Kidney tubule cell (primary cell): ENCODE measurements at regions not wholly inside any gene's neighbourhood (a gene's known extent, or its start where the extent isn't known, plus 50 kb on each side); places are given as distances from the start of the nearest gene placed in this dataset.

ENCODE experiments used
- DNase-seq: peaks from one replicate; pipeline ENCODE4 v3.0.0-alpha.2; 2018; ENCODE audit warnings: low spot score

- no peak for DNase-seq
Observed at GRCh38 chr1:60984062-60984799, 98.1 kb upstream of the NFIA start.

GRCh38 chr1:60983701-60984061 lies 98.7 kb upstream of the NFIA start:
- no peak for DNase-seq

- no peak for DNase-seq
Observed at GRCh38 chr1:60982539-60982938, 99.8 kb upstream of the NFIA start.

- DNase-seq = no peak
Observed at GRCh38 chr1:60981357-60981756, 101.0 kb upstream of the NFIA start.

DNA sequence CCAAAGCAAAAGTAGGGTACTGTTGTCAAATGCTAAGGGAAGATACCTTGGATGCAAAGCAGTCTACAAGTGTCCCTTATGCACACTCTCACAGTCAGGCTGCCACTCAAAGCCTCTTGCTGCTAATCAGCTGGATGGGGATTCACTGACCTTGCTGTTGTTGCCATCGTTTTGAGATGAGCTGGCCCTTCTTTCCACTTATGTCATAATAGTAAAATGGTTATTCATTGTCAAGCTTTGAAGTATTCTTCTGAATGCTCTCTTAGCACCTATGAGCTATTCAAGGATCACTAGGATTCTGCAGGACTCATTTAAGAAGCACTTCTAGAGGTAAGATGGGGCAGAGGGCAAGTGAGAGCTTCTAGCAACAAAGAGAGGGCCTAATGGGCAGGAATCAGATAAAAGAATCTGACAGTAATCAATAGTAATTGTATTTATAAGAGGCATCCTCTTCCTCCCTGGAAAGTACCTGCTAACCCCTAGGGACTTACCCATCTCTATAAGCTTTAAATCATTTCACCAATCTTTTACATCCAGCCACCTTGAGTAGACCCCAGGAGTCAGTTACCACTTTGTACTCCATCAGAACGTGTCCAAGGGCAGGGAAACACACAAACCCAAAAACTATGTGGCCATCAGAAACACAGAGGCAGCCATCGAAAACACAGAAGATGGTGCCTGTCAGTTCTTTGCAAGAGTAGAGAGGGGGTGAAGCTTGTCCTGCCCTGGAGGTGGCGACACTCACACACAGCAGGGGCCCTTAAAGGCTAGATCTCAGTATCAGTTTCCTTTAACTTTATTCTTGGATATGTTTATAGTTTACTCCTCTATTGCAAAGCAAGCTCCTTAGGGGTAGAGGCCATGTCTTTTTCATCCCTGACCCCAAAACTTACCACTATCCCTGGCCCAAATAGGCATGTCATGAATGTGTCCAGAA lies 103.7 kb upstream of the NFIA start:
- peak; percentile 49 for DNase-seq

- DNase-seq = no peak
Observed at GRCh38 chr1:60977661-60978060, 104.7 kb upstream of the NFIA start.

GRCh38 chr1:60974524-60975372 lies 107.6 kb upstream of the NFIA start:
- no peak for DNase-seq

GRCh38 chr1:60973668-60974067 lies 108.7 kb upstream of the NFIA start:
- DNase-seq = no peak

DNA sequence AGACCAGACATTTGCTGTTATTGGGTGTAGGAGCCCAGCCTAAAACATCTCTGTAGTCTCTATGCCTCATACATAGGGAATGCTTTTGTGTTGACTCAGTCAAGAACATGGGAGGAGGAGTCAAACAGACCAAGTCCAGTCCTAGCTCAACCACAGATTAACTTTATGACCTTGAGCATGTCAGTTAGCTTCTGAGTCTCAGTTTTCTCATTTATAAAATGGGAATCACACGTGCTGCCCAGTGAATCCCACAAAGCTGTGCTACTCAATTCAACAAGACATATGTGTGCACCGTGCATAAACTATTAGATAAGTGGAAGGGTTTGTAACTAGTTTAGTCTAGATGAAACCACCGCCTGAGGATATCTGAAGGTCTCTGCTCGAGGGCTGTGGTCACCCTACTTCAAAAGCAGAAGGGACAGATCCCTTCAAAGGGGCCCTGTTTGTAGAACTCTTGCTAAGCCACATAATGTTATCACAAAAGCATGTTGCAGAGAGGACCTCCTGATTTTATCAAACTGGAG lies 109.5 kb upstream of the NFIA start:
- peak; percentile 89 for DNase-seq

DNA sequence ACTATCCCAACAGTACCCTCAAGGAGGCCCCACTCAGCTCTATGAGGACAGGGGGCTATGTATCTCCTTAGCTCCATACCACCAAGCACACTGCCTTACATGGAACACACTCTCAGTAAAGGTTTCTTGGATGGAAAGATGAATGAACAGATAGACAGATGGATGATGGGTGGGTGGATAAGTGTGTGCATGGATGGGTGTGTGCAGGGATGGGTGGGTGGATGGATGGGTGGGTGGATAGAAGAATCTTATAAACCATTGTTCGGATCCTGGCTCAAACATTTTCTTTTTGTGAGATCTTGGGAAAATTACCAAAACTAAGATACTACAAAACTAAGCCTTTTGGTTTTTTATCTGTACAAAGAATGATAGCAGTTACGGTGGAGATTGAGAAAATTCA lies 111.0 kb upstream of the NFIA start:
- DNase-seq = no peak

DNA sequence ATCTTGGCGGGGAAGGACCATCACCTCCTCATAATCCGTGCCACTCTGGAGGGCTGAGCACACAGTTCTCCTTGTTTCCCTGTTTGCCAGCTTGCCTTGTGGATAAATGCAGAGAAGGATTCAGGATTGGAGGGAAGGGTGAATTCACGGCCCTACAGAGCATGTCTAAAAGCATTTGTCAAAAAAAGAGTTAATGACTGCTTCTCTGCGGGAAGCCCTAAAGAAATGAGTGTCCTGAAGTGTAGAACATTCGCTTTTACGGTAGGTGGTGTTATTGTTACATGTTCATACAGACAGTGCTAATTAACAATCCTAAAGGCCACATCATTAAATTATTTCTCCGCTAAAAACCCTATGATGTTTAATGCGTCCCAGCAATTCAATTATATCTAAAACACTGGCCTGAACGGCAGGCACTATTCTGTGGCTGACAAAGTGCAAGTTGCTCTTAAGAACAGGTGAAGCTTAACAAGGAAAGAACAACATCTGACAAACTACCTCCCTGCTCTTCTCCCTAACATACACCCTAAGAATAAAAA lies 112.3 kb upstream of the NFIA start:
- peak; percentile 30 for DNase-seq

- DNase-seq = no peak
Observed at GRCh38 chr1:60965280-60965854, 117.0 kb upstream of the NFIA start.

DNA sequence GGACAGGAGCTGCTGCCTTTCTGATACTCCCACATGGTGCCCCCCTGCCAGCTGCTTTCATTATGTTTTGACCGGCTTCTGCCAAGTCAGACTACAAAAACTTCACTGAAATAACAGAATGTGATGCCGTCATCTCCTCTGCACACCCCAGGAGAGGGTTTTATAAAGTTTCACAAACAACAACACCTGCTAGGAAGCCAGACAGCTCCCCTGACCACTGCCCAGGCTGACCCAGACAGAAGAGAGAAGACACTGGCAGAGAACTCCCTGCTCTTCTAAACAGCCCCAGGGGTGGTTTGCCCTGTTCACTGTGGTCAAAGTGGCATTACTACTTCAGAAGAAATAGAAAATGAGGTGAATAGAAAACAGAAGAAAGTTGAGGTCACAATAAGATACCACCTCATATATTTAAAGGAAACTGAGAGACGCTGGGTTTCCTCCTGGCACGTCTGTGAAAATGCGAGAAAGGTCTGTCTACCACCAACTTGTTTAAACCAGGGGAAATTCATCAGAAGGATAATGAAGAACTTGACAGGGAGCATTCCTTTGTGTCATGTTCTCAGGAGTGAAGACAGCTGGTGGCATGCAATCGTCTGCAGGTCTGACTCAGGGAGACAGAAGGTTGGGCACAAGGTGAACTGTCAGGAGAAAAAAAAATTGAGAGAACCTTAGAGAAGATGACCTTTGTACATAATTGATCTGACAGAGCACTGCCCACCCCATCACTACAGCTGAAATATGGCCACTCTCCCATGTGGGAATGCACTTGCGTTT lies 119.0 kb upstream of the NFIA start:
- DNase-seq = no peak

DNA sequence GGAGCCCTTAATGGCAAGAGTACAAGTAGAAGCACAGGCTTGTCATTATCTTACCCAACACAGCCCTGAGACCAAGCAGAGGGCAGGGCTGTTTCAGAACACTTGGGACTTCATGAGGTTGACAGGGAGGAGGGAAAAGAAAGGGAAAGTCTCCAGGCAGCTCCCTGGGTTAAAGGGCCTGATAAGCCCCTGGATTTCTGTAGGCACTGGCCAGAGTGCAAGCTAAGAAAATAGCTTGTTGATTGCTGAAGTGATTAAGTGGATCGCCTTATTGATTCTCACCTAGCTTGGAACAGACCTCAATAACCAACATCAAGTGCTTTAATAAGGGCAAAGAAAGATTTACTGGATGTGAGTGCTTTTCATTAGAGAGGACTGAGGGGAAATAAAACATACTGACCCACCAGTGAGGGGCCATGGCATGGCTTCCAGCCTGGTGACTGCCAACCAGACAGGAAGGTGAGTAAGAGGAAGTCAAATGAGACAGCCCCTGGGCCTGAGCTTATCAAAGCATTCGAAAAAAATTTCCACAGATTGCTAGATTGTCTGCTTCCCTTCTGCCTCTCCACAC lies 121.4 kb upstream of the NFIA start:
- peak; percentile 78 for DNase-seq

DNA sequence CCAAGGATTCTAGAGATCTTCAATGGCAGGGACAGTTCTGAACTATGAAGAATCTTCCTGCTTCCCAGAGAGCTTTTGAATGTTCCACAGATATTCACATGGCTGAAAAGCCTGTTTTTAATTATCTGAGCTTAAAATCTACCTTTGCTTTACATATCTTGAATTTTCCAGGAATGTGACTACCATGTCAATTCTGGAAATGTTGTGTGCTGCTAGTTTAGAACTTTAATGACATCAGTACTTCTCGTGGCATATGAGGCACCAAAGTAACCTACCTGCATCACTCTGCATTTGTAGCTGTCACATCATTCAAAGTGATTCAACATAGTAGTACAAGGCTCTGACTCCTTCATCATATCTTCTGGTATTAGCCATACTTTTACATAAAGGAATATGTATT lies 122.7 kb upstream of the NFIA start:
- DNase-seq = no peak

DNA sequence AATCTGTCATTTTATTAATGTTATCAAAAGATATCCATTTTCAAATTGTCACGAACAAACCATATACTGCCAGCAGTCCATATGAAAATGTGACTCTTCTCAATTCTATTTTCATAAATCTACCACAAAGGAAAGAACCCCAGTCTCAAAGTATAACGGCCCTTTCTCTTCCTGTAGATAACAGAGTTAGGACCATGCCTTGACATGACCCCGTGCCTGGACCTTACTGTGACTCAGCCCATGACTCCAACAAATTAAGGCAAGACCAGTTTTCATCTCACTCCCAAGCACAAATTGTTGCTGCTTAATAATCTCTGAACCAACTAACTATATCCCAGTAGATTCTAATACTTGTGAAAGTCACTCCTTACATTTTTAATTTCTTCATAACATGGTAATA lies 124.4 kb upstream of the NFIA start:
- DNase-seq = no peak

- DNase-seq = no peak
Observed at GRCh38 chr1:60956520-60956919, 125.8 kb upstream of the NFIA start.

DNA sequence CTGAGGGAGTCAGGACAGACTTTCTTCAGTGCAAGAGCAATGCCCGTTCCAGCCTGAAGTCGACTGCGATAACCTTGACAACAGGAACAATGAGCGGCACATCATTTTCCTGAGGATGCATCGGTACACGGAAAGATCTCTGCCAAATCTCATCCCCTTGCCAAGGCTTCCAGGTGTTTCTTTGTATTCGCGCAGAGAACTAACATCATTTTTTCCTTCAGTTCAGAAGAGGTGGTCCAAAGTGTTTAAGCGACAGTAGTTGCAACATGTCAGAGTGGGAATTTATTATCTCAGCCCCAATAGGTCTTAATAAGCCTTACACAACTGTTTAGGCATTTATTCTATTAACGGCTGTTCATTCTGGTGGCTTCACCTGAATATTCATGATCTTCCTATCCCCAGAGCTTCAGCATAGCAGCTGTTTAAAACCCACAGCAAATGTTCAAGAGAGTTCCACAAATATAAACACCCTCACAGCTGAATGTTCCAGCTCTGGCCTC lies 129.7 kb upstream of the NFIA start:
- DNase-seq = no peak

- no peak for DNase-seq
Observed at GRCh38 chr1:60950224-60951063, 131.9 kb upstream of the NFIA start.
